Kidney epithelial cell (primary cell): ENCODE measurements at regions not wholly inside any gene's neighbourhood (a gene's known extent, or its start where the extent isn't known, plus 50 kb on each side); places are given as distances from the start of the nearest gene placed in this dataset.

Experiments
- DNase-seq: peaks from one replicate; pipeline ENCODE4 v3.0.0-alpha.2; 2010; ENCODE audit warnings: low read depth
- H3K27me3 ChIP-seq: 2 replicates; pipeline ENCODE4 v1.6.0; 2011; ENCODE audit warnings: low read length; ENCODE audit not compliant: control insufficient read depth, insufficient read depth
- H3K36me3 ChIP-seq: 2 replicates; pipeline ENCODE4 v1.5.1; 2011; ENCODE audit warnings: low read length; ENCODE audit not compliant: control insufficient read depth, insufficient read depth
- H3K4me3 ChIP-seq: 2 replicates; pipeline ENCODE4 v1.5.1; 2011; ENCODE audit warnings: low read depth, mild to moderate bottlenecking, control low read depth, low read length
- CTCF ChIP-seq: IDR thresholded peaks from 2 replicates; pipeline ENCODE4 v1.5.1; 2011; ENCODE audit warnings: mild to moderate bottlenecking, moderate library complexity, low read length, control low read depth, inconsistent platforms; ENCODE audit not compliant: insufficient read depth, poor library complexity, severe bottlenecking

DNA sequence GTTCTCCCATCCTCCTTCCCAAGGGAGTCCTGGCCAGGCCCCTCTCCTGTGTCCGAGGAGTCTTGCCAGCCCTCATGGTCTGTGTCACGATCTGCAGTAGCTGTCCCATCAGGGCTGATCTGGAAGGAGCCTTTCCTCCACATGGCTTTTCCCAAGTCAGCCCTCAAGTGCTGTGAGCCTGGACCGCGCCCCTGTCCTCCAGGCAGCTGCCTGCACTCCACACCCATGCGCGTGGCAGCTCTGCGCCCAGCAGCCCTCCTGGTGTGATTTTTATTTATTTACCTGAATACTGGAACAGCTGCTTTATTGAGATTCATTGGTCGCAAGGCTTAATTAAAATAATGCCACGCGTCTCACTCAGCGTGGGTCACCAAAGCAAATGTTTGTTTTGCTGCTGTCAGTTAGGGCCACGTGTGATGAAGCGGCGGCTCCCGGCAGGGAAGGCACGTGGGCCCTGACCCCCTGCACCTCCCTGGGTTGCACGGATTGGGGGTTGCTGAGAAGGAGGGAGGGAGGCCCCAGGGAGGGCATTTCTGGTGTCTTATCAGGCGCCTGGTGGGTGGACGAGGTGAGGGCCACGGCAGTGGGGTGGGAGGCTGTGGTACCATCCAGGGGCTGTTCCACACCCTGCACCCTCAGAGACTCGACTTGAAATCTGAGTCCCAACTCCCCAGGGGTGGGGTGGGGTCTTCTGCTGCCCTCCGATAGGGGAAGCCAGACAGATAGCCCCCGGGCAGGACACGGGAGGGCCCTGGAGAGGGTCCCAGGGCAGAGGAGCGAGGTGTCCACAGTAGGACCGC is 206.3 kb upstream of the C14orf180 start:
- Histone ChIP-seq H3K4me3 (no peak overlapping the region), H3K36me3 (no peaks in the 10 kb centered on the region), H3K27me3 (peaks cover 8% of the 10 kb centered on the region)
- DNase-seq, result no peak
- no peak for TF ChIP-seq CTCF

DNA sequence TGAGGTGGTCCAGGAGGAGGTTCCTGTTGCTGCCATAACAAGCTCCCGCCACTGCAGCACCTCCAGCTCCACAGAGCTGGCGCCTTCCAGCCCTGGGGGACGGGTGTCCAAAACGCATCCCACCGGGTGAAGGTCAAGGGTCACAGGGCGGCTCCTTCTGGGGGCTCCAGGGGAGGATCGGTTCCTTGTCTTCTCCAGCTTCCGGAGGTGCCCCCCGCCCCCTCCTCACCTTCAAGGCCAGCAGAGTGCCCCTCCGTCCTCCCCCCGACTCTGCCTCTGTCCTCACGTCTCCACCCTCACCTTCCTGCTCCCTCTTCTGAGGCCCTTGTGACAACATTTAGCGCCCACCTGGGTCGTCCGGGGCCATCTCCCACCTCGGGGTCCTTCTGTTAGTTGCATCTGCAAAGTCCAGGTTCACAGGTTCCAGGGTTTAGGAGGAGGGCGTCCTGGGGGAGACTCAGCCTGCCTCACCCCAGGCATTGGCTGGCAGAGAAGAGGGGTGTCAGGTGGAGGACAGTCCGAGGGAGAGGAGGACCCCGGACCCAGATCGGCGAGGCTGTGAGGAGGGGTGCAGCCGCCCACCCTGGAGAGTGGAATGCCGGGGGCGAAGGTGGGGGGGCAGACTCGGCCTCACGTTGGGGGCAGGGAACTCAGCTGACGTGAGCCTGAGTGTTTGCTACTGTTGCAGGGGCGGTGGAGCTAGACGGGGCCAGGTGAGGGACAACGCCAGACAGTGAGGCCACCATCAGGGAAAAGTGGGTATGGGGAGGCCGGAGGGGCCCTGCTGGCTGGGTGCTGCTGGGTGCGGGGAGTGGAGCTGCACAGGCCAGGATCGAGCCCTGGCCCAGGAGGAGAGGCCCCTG is 205.5 kb upstream of the C14orf180 start:
- no peak for DNase-seq
- Histone ChIP-seq H3K36me3 (no peaks in the 10 kb centered on the region), H3K4me3 (no peak overlapping the region), H3K27me3 (peaks cover 3% of the 10 kb centered on the region)
- no peak for TF ChIP-seq CTCF

GRCh38 chr14:104374718-104375080 is 204.9 kb upstream of the C14orf180 start:
- H3K36me3 ChIP-seq, result no peaks in the 10 kb centered on the region
- no peak for TF ChIP-seq CTCF
- H3K4me3 ChIP-seq, result no peak overlapping the region
- DNase-seq, result no peak
- peaks cover 3% of the 10 kb centered on the region for H3K27me3 ChIP-seq

DNA sequence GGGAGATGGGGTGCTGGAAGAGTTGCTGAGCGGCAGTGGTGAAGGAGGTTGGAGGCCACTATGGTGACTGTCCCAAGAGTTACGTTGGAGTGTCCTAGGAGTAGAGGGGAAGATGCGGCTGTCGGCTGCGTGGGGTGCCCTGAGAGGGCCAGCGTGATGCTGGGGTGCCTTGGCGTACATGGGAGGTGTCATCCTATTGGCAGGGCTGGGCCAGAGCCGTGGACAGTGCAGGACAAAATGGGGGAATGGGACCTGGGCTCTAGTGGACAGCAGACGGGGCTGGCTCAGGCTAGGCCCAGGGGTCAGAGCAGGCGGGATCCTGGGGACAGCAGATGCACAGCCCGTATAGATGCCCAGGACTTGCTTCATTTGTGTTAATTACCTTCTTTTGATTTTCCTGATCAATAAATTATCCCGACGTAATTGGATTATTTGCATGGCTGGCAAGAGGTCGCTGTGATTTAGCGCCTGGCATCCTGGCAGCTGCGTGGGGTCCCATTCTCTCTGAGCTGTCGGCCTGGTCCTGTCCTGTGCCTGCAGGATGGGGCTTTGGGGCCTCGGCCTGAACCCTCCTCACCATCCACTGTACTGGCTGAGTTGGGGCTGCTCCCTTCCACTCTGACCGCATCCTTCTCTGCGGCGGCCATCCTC is 203.9 kb upstream of the C14orf180 start:
- Histone ChIP-seq H3K27me3 (peaks cover under 1% of the 10 kb centered on the region), H3K36me3 (no peaks in the 10 kb centered on the region), H3K4me3 (no peak overlapping the region)
- no peak for TF ChIP-seq CTCF
- DNase-seq, result no peak

- Histone ChIP-seq H3K4me3 (no peak overlapping the region), H3K36me3 (no peaks in the 10 kb centered on the region), H3K27me3 (peaks cover 2% of the 10 kb centered on the region)
- no peak for TF ChIP-seq CTCF
- no peak for DNase-seq
Measured at GRCh38 chr14:104376202-104377140, 203.1 kb upstream of the C14orf180 start.
